ENCODE measurements at regions not wholly inside any gene's neighbourhood (a gene's known extent, or its start where the extent isn't known, plus 50 kb on each side); places are given as distances from the start of the nearest gene placed in this dataset.

- H3K4me3 ChIP-seq (replicated peaks in 1 of 2; ENCODE audit: low read depth in 2 of 2, low read length in 2 of 2), result no peak overlapping the region
- DNase-seq (ENCODE audit: low read depth in 2 of 2), result no peak
- TF ChIP-seq CTCF (IDR thresholded peaks at IDR 0.05; ENCODE audit: low read depth, low read length), result no peak
Observed at GRCh38 chr5:6195711-6196358, 182.5 kb downstream of the MED10 start.

GRCh38 chr5:6194906-6195612, 183.3 kb downstream of the MED10 start:
- no peak overlapping the region for H3K4me3 ChIP-seq (replicated peaks in 1 of 2; ENCODE audit: low read depth in 2 of 2, low read length in 2 of 2)
- DNase-seq (ENCODE audit: low read depth in 2 of 2), result no peak
- TF ChIP-seq CTCF (IDR thresholded peaks at IDR 0.05; ENCODE audit: low read depth, low read length), result no peak

GRCh38 chr5:6194261-6194875, 184.0 kb downstream of the MED10 start:
- no peak for DNase-seq (ENCODE audit: low read depth in 2 of 2)
- H3K4me3 ChIP-seq (replicated peaks in 1 of 2; ENCODE audit: low read depth in 2 of 2, low read length in 2 of 2), result no peak overlapping the region
- no peak for TF ChIP-seq CTCF (IDR thresholded peaks at IDR 0.05; ENCODE audit: low read depth, low read length)

- no peak for DNase-seq (ENCODE audit: low read depth in 2 of 2)
- TF ChIP-seq CTCF (IDR thresholded peaks at IDR 0.05; ENCODE audit: low read depth, low read length), result no peak
Observed at GRCh38 chr5:6193310-6193709, 185.0 kb downstream of the MED10 start.

GRCh38 chr5:6190838-6191237, 187.5 kb downstream of the MED10 start:
- TF ChIP-seq CTCF (IDR thresholded peaks at IDR 0.05; ENCODE audit: low read depth, low read length), result no peak
- DNase-seq (ENCODE audit: low read depth in 2 of 2), result no peak
- H3K4me3 ChIP-seq (replicated peaks in 1 of 2; ENCODE audit: low read depth in 2 of 2, low read length in 2 of 2), result no peak overlapping the region

More at GRCh38 chr5:6193310-6193709, 185.0 kb downstream of the MED10 start:
- H3K4me3 ChIP-seq (replicated peaks in 1 of 2; ENCODE audit: low read depth in 2 of 2, low read length in 2 of 2), result no peak overlapping the region

- H3K4me3 ChIP-seq (replicated peaks in 1 of 2; ENCODE audit: low read depth in 2 of 2, low read length in 2 of 2), result no peak overlapping the region
- TF ChIP-seq CTCF (IDR thresholded peaks at IDR 0.05; ENCODE audit: low read depth, low read length), result no peak
- DNase-seq (ENCODE audit: low read depth in 2 of 2), result no peak
Observed at GRCh38 chr5:6188976-6189375, 189.4 kb downstream of the MED10 start.
